Hepatocyte (in vitro differentiated cells): ENCODE measurements at regions not wholly inside any gene's neighbourhood (a gene's known extent, or its start where the extent isn't known, plus 50 kb on each side); places are given as distances from the start of the nearest gene placed in this dataset.

Experiments
- CTCF ChIP-seq: fragments of 200-600 bp; sonication (generic); IDR thresholded peaks from 2 replicates; pipeline ENCODE4 v1.5.1; 2016; ENCODE audit warnings: antibody characterized with exemption, mild to moderate bottlenecking; ENCODE audit not compliant: poor library complexity
- EZH2 ChIP-seq: fragments of 200-600 bp; sonication (generic); IDR thresholded peaks from 2 replicates; pipeline ENCODE4 v1.6.1; 2016; ENCODE audit warnings: antibody characterized with exemption, mild to moderate bottlenecking, borderline replicate concordance

- TF ChIP-seq CTCF (no peak), EZH2 (no peak)
Observed at GRCh38 chr2:78890935-78891334, 134.6 kb upstream of the REG3G start.
